Keratinocyte (primary cell): ENCODE measurements at regions not wholly inside any gene's neighbourhood (a gene's known extent, or its start where the extent isn't known, plus 50 kb on each side); places are given as distances from the start of the nearest gene placed in this dataset.

Experiments used
- DNase-seq: peaks from one replicate; pipeline ENCODE4 v3.0.0-alpha.2; 2011; ENCODE audit warnings: low read depth, missing footprints, low spot score
- FAIRE-seq: peaks from 2 replicates; lab custom pipeline; 2011; peaks lifted over from hg19 to GRCh38; lab: Jason Lieb, UNC
- H2AFZ ChIP-seq: 2 replicates; pipeline ENCODE4 v1.6.0; 2012; ENCODE audit warnings: low read length, control low read depth, inconsistent platforms; ENCODE audit not compliant: control insufficient read depth
- H3K27ac ChIP-seq: 2 replicates; pipeline ENCODE4 v1.5.1; 2011; ENCODE audit warnings: low read length; ENCODE audit not compliant: control insufficient read depth, insufficient read depth
- H3K27me3 ChIP-seq: 3 replicates; pipeline ENCODE4 v1.6.0; 2011; ENCODE audit warnings: low read length; ENCODE audit not compliant: control insufficient read depth, insufficient read depth; ENCODE audit errors: extremely low read depth
- H3K36me3 ChIP-seq, 2 experiments: 2 replicates in 1 of 2; 3 replicates in 1 of 2; pipeline ENCODE4 v1.5.1; 2011; ENCODE audit warnings: low read length in 2 of 2, mild to moderate bottlenecking in 1 of 2; ENCODE audit not compliant: control insufficient read depth in 2 of 2, insufficient read depth in 2 of 2; ENCODE audit errors: extremely low read depth in 1 of 2
- H3K4me1 ChIP-seq: 3 replicates; pipeline ENCODE4 v1.5.1; 2011; ENCODE audit warnings: low read length; ENCODE audit not compliant: control insufficient read depth, insufficient read depth; ENCODE audit errors: extremely low read depth
- H3K4me2 ChIP-seq: 3 replicates; pipeline ENCODE4 v1.6.0; 2011; ENCODE audit warnings: low read depth, low read length; ENCODE audit not compliant: control insufficient read depth, insufficient read depth; ENCODE audit errors: extremely low read depth
- H3K4me3 ChIP-seq, 3 experiments: fragments of 200-600 bp in 1 of 3; sonication (generic) in 1 of 3; 2 replicates in 2 of 3; 3 replicates in 1 of 3; pipeline ENCODE4 v1.5.1; 2011 to 2016; ENCODE audit warnings: low read length in 3 of 3, mild to moderate bottlenecking in 3 of 3, control low read depth in 2 of 3, inconsistent platforms in 1 of 3, low read depth in 1 of 3, mixed read lengths in 1 of 3, mixed run types in 1 of 3, moderate library complexity in 1 of 3; ENCODE audit not compliant: control insufficient read depth in 2 of 3, insufficient read depth in 2 of 3; ENCODE audit errors: extremely low read depth in 1 of 3
- H3K79me2 ChIP-seq: 2 replicates; pipeline ENCODE4 v1.6.0; 2012; ENCODE audit warnings: low read length; ENCODE audit not compliant: control insufficient read depth, insufficient read depth
- H3K9ac ChIP-seq: 3 replicates; pipeline ENCODE4 v1.6.0; 2011; ENCODE audit warnings: low read length; ENCODE audit not compliant: control insufficient read depth, insufficient read depth; ENCODE audit errors: extremely low read depth
- H3K9me1 ChIP-seq: 3 replicates; pipeline ENCODE4 v1.6.0; 2011; ENCODE audit warnings: low read length; ENCODE audit not compliant: control insufficient read depth, insufficient read depth; ENCODE audit errors: extremely low read depth
- H3K9me3 ChIP-seq: 2 replicates; pipeline ENCODE4 v1.5.1; 2012; ENCODE audit warnings: low read depth, low read length; ENCODE audit not compliant: control insufficient read depth
- H4K20me1 ChIP-seq: 3 replicates; pipeline ENCODE4 v1.6.0; 2011; ENCODE audit warnings: low read length; ENCODE audit not compliant: control insufficient read depth, insufficient read depth; ENCODE audit errors: extremely low read depth
- EZH2 ChIP-seq: IDR thresholded peaks from one replicate; pipeline ENCODE4 v1.6.1; 2012; ENCODE audit warnings: inconsistent platforms, mild to moderate bottlenecking, low read length, moderate library complexity
- dilution Hi-C: fragments of 300-500 bp; cut with MboI; formaldehyde crosslinking; loops from one replicate; pipeline ENCODE4 v1.7.0; 2020; ENCODE audit warnings: low sequenced_read_pairs; ENCODE audit not compliant: extremely low pct_ligation_motif_present
- TF ChIP-seq, protein P1 (sequence below), 3 experiments: IDR thresholded peaks in 1 of 3; conservative IDR thresholded peaks in 1 of 3; optimal IDR thresholded peaks in 1 of 3; 2 replicates in 2 of 3; 3 replicates in 1 of 3; pipeline versions ENCODE3 to v1.5.1; 2011; ENCODE audit warnings: low read length in 3 of 3, mild to moderate bottlenecking in 3 of 3, moderate library complexity in 2 of 3, control low read depth in 1 of 3, inconsistent platforms in 1 of 3; ENCODE audit not compliant: insufficient read depth in 2 of 3; ENCODE audit errors: extremely low read depth in 1 of 3

DNA sequence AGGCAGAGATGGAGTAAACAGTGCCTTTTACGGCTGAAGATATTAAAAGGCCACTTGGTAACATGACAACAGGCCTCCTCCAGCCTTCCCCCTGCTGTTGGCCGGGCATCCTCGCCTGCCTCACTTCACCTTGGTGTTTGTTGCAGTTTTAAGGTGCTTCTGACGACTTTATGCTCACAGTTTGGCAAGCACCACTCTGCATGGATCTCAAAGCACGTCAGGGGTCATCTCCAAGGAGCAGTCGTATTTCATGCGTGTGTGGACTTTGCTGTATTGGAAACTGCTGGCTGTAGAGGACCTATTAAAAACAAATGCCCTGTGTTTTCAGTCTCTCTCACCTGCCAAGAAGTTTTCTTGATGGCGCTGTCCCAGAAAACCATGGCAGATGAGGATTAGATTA, 483.1 kb downstream of the RPS24 start:
- Histone ChIP-seq H3K4me3 (no peak overlapping the region), H3K27me3 (no peaks in the 10 kb centered on the region), H3K4me2 (no peak overlapping the region), H4K20me1 (no peaks in the 10 kb centered on the region), H2AFZ (no peak overlapping the region), H3K79me2 (no peaks in the 10 kb centered on the region), H3K4me1 (no peaks in the 10 kb centered on the region), H3K27ac (no peak overlapping the region), H3K9ac (no peak overlapping the region), H3K9me3 (no peaks in the 10 kb centered on the region), H3K9me1 (no peaks in the 10 kb centered on the region), H3K36me3 (no peaks in the 10 kb centered on the region)
- DNase-seq (no peak), FAIRE-seq (no peak)
- TF ChIP-seq EZH2, result no peak
- TF ChIP-seq, protein P1, sequence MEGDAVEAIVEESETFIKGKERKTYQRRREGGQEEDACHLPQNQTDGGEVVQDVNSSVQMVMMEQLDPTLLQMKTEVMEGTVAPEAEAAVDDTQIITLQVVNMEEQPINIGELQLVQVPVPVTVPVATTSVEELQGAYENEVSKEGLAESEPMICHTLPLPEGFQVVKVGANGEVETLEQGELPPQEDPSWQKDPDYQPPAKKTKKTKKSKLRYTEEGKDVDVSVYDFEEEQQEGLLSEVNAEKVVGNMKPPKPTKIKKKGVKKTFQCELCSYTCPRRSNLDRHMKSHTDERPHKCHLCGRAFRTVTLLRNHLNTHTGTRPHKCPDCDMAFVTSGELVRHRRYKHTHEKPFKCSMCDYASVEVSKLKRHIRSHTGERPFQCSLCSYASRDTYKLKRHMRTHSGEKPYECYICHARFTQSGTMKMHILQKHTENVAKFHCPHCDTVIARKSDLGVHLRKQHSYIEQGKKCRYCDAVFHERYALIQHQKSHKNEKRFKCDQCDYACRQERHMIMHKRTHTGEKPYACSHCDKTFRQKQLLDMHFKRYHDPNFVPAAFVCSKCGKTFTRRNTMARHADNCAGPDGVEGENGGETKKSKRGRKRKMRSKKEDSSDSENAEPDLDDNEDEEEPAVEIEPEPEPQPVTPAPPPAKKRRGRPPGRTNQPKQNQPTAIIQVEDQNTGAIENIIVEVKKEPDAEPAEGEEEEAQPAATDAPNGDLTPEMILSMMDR (optimal IDR thresholded peaks at IDR 0.05 in 1 of 3, IDR thresholded peaks at IDR 0.05 in 1 of 3, conservative IDR thresholded peaks at IDR 0.05 in 1 of 3; ENCODE audit: extremely low read depth in 1 of 3, insufficient read depth in 2 of 3, low read length in 3 of 3), result no peak
- dilution Hi-C loops, result no loop called here

DNA sequence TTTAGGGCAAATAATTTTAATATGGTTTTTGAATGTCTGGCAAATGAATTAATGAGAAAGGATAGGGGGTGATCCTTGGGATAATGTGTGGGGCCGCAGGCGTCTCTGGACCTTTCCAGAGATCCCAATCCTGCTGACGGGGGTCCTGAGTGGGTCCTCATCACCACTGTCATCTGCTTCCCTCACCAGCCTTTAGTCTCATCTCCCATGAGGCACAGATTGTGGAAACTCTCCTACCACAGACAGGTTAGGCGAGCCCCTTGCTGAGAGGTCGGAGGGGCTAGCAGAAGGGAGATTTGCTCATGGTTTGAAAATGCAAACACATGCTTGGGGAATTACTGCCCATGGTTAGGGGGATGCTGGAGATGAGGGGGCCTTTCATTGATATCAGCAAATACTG, 484.6 kb downstream of the RPS24 start:
- H3K27ac ChIP-seq, result no peak overlapping the region
- FAIRE-seq, result no peak
- no peaks in the 10 kb centered on the region for H3K27me3 ChIP-seq
- no peaks in the 10 kb centered on the region for H3K79me2 ChIP-seq
- no peak for TF ChIP-seq EZH2
- TF ChIP-seq, protein P1 (optimal IDR thresholded peaks at IDR 0.05 in 1 of 3, IDR thresholded peaks at IDR 0.05 in 1 of 3, conservative IDR thresholded peaks at IDR 0.05 in 1 of 3; ENCODE audit: extremely low read depth in 1 of 3, insufficient read depth in 2 of 3, low read length in 3 of 3), result no peak
- H3K4me2 ChIP-seq, result no peak overlapping the region
- no peak overlapping the region for H3K4me3 ChIP-seq
- no peak overlapping the region for H3K9ac ChIP-seq
- dilution Hi-C loops, result no loop called here
- no peaks in the 10 kb centered on the region for H3K9me1 ChIP-seq
- H3K9me3 ChIP-seq, result no peaks in the 10 kb centered on the region
- no peak overlapping the region for H2AFZ ChIP-seq
- no peak for DNase-seq
- H4K20me1 ChIP-seq, result no peaks in the 10 kb centered on the region
- no peaks in the 10 kb centered on the region for H3K36me3 ChIP-seq
- no peaks in the 10 kb centered on the region for H3K4me1 ChIP-seq
